ENCODE measurements at regions not wholly inside any gene's neighbourhood (a gene's known extent, or its start where the extent isn't known, plus 50 kb on each side); places are given as distances from the start of the nearest gene placed in this dataset.

DNA sequence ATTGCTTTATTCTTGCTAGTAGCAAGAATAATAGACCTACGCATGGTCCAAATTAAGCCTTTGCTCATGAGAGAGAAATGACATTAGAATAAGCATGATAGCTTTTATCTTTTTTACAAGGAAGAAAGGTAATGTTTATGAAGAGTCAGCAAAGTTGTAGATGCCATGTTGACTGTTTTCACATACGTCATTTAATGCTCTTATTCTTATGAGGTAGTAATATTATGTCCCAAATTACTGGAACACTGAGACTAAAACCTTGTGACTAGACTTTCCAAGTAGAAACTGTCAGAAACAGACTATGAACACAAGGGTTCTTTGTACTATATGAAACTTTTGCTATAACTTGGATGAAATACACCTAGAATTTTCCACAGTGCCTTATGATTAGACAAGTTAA is 552.8 kb upstream of the SLC8A1 start:
- no peak for DNase-seq
- Histone ChIP-seq H3K4me3 (no peak overlapping the region), H3K27me3 (no peaks in the 10 kb centered on the region), H3K27ac (no peak overlapping the region), H3K36me3 (no peaks in the 10 kb centered on the region), H3K4me1 (no peaks in the 10 kb centered on the region), H3K9me3 (no peaks in the 10 kb centered on the region)
- TF ChIP-seq POLR2A (IDR thresholded peaks at IDR 0.05): no peak
- TF ChIP-seq, protein P1, sequence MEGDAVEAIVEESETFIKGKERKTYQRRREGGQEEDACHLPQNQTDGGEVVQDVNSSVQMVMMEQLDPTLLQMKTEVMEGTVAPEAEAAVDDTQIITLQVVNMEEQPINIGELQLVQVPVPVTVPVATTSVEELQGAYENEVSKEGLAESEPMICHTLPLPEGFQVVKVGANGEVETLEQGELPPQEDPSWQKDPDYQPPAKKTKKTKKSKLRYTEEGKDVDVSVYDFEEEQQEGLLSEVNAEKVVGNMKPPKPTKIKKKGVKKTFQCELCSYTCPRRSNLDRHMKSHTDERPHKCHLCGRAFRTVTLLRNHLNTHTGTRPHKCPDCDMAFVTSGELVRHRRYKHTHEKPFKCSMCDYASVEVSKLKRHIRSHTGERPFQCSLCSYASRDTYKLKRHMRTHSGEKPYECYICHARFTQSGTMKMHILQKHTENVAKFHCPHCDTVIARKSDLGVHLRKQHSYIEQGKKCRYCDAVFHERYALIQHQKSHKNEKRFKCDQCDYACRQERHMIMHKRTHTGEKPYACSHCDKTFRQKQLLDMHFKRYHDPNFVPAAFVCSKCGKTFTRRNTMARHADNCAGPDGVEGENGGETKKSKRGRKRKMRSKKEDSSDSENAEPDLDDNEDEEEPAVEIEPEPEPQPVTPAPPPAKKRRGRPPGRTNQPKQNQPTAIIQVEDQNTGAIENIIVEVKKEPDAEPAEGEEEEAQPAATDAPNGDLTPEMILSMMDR (IDR thresholded peaks at IDR 0.05): no peak
- intact Hi-C loops (cut with DNase I; ENCODE audit: low total_unique reads): no loop called here

DNA sequence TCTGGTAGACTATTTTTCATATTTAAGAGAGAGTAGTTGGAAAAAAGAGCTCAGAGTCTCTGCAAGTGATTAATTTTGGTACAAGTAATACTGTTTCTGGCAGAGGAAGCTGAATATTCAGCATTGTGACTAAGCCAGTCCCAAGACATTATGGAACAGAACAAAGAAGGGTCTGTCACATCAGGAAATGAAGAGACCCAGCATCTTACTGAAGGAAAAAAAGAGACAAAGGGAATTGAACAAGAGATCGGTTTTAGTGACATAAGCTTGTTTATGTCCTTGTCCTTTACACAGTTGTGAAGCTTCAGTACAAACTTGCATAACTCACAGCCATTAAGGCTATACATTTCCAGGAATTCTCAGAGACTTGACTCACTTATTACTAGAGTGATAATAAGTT is 568.5 kb upstream of the SLC8A1 start:
- Histone ChIP-seq H3K36me3 (no peaks in the 10 kb centered on the region), H3K27me3 (no peaks in the 10 kb centered on the region), H3K27ac (no peak overlapping the region), H3K9me3 (no peaks in the 10 kb centered on the region), H3K4me1 (no peaks in the 10 kb centered on the region), H3K4me3 (no peak overlapping the region)
- TF ChIP-seq POLR2A (IDR thresholded peaks at IDR 0.05): no peak
- TF ChIP-seq, protein P1 (IDR thresholded peaks at IDR 0.05): no peak
- DNase-seq: no peak
- intact Hi-C loops (cut with DNase I; ENCODE audit: low total_unique reads): no loop called here

DNA sequence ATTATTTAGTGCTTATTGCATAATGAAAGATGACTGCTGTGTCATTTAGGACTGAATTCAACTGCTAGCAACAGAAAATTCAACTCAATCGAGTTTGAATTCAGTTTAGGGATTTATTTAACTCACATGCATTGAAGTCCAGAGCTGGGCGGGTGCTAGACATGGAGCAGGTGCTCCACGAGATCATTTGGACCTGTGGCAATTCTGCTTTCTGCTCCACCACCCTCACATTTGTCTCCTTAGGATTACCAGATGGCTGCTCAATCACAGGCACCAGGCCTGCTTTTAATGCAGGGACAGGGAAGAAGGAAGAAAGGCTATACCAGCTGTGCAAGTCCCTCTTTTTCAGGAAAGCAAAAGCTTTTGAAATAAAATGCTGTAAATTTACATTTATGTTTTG is 572.9 kb upstream of the SLC8A1 start:
- no peak for TF ChIP-seq POLR2A (IDR thresholded peaks at IDR 0.05)
- TF ChIP-seq, protein P1 (IDR thresholded peaks at IDR 0.05): no peak
- H3K27me3 ChIP-seq: no peaks in the 10 kb centered on the region
- H3K4me1 ChIP-seq: no peaks in the 10 kb centered on the region
- intact Hi-C loops (cut with DNase I; ENCODE audit: low total_unique reads): no loop called here
- H3K4me3 ChIP-seq: no peak overlapping the region
- no peaks in the 10 kb centered on the region for H3K36me3 ChIP-seq
- DNase-seq: no peak
- H3K27ac ChIP-seq: no peak overlapping the region
- no peaks in the 10 kb centered on the region for H3K9me3 ChIP-seq

DNA sequence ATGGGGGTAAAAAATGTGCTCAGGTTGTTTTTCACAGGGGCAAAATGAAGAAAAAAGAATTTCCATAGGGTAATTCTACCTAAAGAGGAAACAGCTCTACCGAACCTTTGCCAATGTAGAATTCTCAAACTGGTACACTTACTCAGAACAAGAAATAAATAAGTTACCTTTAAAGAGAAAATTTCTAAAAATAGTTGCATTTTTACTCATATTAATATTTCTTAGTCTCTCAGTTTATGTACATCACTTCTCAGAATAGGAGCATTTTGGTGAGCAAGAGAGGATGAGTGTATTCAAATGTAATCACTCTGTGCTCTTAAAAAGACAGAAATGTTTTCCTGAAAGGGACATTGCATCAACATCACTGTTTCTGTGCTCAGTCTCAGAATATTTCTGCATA is 574.7 kb upstream of the SLC8A1 start:
- Histone ChIP-seq H3K36me3 (no peaks in the 10 kb centered on the region), H3K4me3 (no peak overlapping the region), H3K27ac (no peak overlapping the region), H3K27me3 (no peaks in the 10 kb centered on the region), H3K4me1 (no peaks in the 10 kb centered on the region), H3K9me3 (no peaks in the 10 kb centered on the region)
- DNase-seq: no peak
- intact Hi-C loops (cut with DNase I; ENCODE audit: low total_unique reads): no loop called here
- TF ChIP-seq POLR2A (IDR thresholded peaks at IDR 0.05): no peak
- TF ChIP-seq, protein P1 (IDR thresholded peaks at IDR 0.05): no peak

DNA sequence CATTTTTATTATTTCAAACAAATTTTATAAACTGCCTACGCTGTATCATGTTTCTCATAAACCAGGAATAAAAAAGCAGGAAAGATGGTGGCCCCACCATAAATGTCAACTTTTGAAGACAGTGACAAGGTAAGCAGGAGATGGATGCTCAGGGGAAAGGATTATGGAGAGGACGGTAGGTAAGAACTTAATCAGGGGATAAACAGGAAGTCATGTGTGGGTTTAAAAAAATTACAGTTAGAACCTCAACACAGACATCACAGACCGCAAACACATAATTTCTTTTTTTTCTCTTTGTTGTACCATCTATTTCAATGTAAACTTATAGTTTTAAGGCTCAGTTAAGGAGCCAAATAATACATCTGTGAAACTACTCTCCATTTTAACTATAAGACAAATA is 575.2 kb upstream of the SLC8A1 start:
- no peak for DNase-seq
- H3K4me3 ChIP-seq: no peak overlapping the region
- no peak overlapping the region for H3K27ac ChIP-seq
- no peaks in the 10 kb centered on the region for H3K4me1 ChIP-seq
- no peaks in the 10 kb centered on the region for H3K36me3 ChIP-seq
- H3K9me3 ChIP-seq: no peaks in the 10 kb centered on the region
- intact Hi-C loops (cut with DNase I; ENCODE audit: low total_unique reads): no loop called here
- no peaks in the 10 kb centered on the region for H3K27me3 ChIP-seq
- TF ChIP-seq, protein P1 (IDR thresholded peaks at IDR 0.05): no peak
- no peak for TF ChIP-seq POLR2A (IDR thresholded peaks at IDR 0.05)

Data from uterus (tissue), 3 donors.